ENCODE measurements at regions not wholly inside any gene's neighbourhood (a gene's known extent, or its start where the extent isn't known, plus 50 kb on each side); places are given as distances from the start of the nearest gene placed in this dataset.
"Not testable (repeated sequence)": the region's sequence is repeated elsewhere in the genome, so short reads cannot be mapped to it uniquely, and the experiment has no call there.

DNA sequence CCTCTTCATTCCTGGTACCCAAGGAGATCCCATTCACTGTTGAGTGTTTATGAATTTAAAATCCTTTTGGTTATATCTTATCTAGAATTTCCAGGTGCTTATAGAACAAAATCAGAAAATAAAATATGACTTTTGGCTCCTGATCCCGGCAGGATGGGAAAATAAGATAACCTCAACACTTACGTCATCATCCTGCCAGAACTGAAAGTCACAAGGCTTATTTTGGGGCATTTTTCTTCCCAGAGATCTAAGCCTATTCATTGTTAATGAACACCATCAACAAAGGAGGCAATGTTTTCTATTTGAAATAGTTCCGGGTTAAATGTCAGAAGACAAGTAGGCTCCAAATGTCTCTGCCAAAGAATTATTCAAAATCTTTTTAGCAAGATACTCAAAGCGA, 580.6 kb downstream of the TFAP2A start:
- Histone ChIP-seq H3K4me1 (ENCODE audit: control insufficient read depth, insufficient read depth, low read length, poor library complexity, severe bottlenecking) (no peaks in the 10 kb centered on the region), H3K27me3 (replicated peaks; ENCODE audit: control insufficient read depth, insufficient read depth, low read length, poor library complexity, severe bottlenecking) (no peaks in the 10 kb centered on the region), H3K4me3 (ENCODE audit: insufficient read depth, low read depth, low read length, poor library complexity, severe bottlenecking) (no peak overlapping the region), H3K36me3 (ENCODE audit: control insufficient read depth, insufficient read depth, low read length) (no peaks in the 10 kb centered on the region), H3K27ac (ENCODE audit: insufficient read depth, low read length, poor library complexity, severe bottlenecking) (no peak overlapping the region), H3K9me3 (ENCODE audit: control insufficient read depth, low read length) (no peaks in the 10 kb centered on the region)
- no peak for DNase-seq

DNA sequence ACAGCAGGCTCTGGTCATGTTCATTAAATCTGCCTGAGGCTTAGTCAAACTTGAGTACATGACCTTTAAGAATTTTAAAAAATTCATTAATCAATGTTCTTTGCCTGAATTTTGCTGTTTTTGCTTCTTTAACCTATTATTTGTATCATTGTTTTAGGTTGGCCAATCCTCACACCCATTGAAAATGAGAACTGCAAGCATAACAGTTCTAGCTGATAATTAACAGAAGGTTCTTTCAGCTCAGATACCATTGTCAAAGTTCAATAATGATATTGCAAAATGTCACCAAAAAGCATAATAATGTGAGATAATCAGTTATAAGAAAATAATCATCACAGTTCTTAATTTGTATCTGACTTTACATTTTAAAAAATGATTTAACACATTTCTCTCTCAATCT, 583.1 kb downstream of the TFAP2A start:
- no peaks in the 10 kb centered on the region for H3K4me1 ChIP-seq (ENCODE audit: control insufficient read depth, insufficient read depth, low read length, poor library complexity, severe bottlenecking)
- no peaks in the 10 kb centered on the region for H3K36me3 ChIP-seq (ENCODE audit: control insufficient read depth, insufficient read depth, low read length)
- no peaks in the 10 kb centered on the region for H3K27me3 ChIP-seq (replicated peaks; ENCODE audit: control insufficient read depth, insufficient read depth, low read length, poor library complexity, severe bottlenecking)
- no peak for DNase-seq
- H3K9me3 ChIP-seq (ENCODE audit: control insufficient read depth, low read length), result no peaks in the 10 kb centered on the region
- no peak overlapping the region for H3K4me3 ChIP-seq (ENCODE audit: insufficient read depth, low read depth, low read length, poor library complexity, severe bottlenecking)
- no peak overlapping the region for H3K27ac ChIP-seq (ENCODE audit: insufficient read depth, low read length, poor library complexity, severe bottlenecking)

DNA sequence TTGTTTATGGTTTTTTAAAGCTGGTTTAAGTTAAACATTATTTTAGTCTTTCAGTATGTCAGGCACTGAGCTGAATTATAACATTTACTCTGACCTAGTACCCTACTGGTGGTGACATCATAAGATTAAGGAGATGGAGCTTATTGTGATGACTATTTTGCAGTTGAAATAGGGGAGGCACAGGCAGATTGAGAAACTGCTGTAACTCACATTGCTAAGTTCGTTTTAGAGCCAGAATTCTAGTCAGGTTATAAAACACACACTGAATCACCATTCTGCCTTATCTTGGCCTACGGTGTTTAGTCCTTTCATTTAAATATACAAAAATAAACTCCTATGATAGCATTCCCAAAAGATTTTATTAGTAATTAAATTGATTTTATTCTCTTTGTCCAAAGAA, 584.1 kb downstream of the TFAP2A start:
- H3K36me3 ChIP-seq (ENCODE audit: control insufficient read depth, insufficient read depth, low read length), result no peaks in the 10 kb centered on the region
- no peaks in the 10 kb centered on the region for H3K27me3 ChIP-seq (replicated peaks; ENCODE audit: control insufficient read depth, insufficient read depth, low read length, poor library complexity, severe bottlenecking)
- DNase-seq, result no peak
- H3K4me3 ChIP-seq (ENCODE audit: insufficient read depth, low read depth, low read length, poor library complexity, severe bottlenecking), result no peak overlapping the region
- no peaks in the 10 kb centered on the region for H3K4me1 ChIP-seq (ENCODE audit: control insufficient read depth, insufficient read depth, low read length, poor library complexity, severe bottlenecking)
- H3K9me3 ChIP-seq (ENCODE audit: control insufficient read depth, low read length), result no peaks in the 10 kb centered on the region
- H3K27ac ChIP-seq (ENCODE audit: insufficient read depth, low read length, poor library complexity, severe bottlenecking), result no peak overlapping the region

DNA sequence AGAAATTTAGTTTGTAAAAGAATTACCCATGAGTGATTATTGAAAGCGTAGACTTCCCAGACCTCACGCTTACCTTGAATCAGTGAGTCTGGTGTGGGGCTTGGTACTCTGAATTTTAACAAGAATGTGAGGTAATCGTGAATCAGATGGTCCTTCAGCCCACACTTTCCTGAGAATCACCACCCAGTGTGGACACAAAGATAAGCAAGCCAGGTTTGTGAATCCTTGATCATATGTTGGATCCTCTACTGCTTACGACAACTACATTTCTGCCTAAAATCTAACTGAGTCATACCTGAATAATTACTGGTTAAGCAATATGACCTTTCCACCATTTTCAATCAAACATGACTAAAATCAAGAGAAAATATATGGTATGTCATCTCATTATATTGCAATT, 589.3 kb downstream of the TFAP2A start:
- no peak for DNase-seq
- Histone ChIP-seq H3K9me3 (ENCODE audit: control insufficient read depth, low read length) (no peaks in the 10 kb centered on the region), H3K27me3 (replicated peaks; ENCODE audit: control insufficient read depth, insufficient read depth, low read length, poor library complexity, severe bottlenecking) (no peaks in the 10 kb centered on the region), H3K4me1 (ENCODE audit: control insufficient read depth, insufficient read depth, low read length, poor library complexity, severe bottlenecking) (no peaks in the 10 kb centered on the region), H3K4me3 (ENCODE audit: insufficient read depth, low read depth, low read length, poor library complexity, severe bottlenecking) (no peak overlapping the region), H3K36me3 (ENCODE audit: control insufficient read depth, insufficient read depth, low read length) (no peaks in the 10 kb centered on the region), H3K27ac (ENCODE audit: insufficient read depth, low read length, poor library complexity, severe bottlenecking) (no peak overlapping the region)

DNA sequence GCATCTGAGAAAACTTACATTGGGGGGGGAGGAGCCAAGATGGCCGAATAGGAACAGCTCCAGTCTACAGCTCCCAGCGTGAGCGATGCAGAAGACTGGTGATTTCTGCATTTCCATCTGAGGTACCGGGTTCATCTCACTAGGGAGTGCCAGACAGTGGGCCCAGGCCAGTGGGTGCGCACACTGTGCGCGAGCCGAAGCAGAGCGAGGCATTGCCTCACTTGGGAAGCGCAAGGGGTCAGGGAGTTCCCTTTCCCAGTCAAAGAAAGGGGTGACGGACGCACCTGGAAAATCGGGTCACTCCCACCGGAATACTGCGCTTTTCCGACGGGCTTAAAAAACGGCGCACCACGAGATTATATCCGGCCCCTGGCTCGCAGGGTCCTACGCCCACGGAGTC, 604.1 kb downstream of the TFAP2A start:
- H3K27ac ChIP-seq (ENCODE audit: insufficient read depth, low read length, poor library complexity, severe bottlenecking); H3K27me3 ChIP-seq (replicated peaks; ENCODE audit: control insufficient read depth, insufficient read depth, low read length, poor library complexity, severe bottlenecking); H3K4me3 ChIP-seq (ENCODE audit: insufficient read depth, low read depth, low read length, poor library complexity, severe bottlenecking); H3K9me3 ChIP-seq (ENCODE audit: control insufficient read depth, low read length); H3K4me1 ChIP-seq (ENCODE audit: control insufficient read depth, insufficient read depth, low read length, poor library complexity, severe bottlenecking); H3K36me3 ChIP-seq (ENCODE audit: control insufficient read depth, insufficient read depth, low read length); DNase-seq: not testable (repeated sequence)

DNA sequence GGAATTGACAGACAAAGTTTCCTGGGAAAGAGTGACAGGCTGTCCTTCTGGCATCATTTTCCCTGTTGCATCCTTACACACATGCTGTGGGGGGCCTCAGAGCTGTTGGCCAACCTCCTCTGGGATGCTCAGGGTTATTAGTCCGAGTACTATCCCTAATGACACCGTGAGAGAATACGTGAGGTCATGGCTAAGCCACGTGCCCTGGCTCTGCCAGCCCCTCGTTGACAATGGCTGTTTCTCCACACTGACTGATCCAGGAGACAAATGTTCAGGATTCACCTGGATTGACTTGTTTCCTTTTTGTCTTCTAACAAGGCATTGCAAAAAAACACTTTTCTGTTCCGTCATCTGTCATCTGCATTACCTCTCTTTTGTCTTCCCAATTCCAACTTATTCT, 604.6 kb downstream of the TFAP2A start:
- DNase-seq, result no peak
- no peaks in the 10 kb centered on the region for H3K36me3 ChIP-seq (ENCODE audit: control insufficient read depth, insufficient read depth, low read length)
- H3K4me1 ChIP-seq (ENCODE audit: control insufficient read depth, insufficient read depth, low read length, poor library complexity, severe bottlenecking), result no peaks in the 10 kb centered on the region
- no peaks in the 10 kb centered on the region for H3K27me3 ChIP-seq (replicated peaks; ENCODE audit: control insufficient read depth, insufficient read depth, low read length, poor library complexity, severe bottlenecking)
- H3K27ac ChIP-seq (ENCODE audit: insufficient read depth, low read length, poor library complexity, severe bottlenecking), result no peak overlapping the region
- no peak overlapping the region for H3K4me3 ChIP-seq (ENCODE audit: insufficient read depth, low read depth, low read length, poor library complexity, severe bottlenecking)
- H3K9me3 ChIP-seq (ENCODE audit: control insufficient read depth, low read length), result no peaks in the 10 kb centered on the region

DNA sequence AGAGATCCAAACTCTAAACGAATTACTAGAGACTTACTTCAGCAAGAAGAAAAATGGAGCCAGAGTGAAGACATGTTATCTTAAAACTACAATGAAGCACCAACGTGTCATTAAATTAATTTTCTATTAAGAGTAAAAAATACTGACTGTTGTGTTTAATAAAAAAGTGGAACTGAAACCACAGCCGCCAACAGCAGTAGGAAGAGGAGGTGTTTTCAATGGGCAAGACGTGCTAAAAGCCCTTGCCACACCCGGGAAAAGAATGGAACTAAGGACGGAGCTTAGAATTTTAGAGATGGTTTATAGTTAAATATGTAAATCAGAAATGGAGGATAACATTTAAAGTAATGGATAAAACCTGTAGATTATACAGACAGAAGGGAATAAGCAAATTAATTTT, 608.7 kb downstream of the TFAP2A start:
- Histone ChIP-seq H3K9me3 (ENCODE audit: control insufficient read depth, low read length) (no peaks in the 10 kb centered on the region), H3K4me3 (ENCODE audit: insufficient read depth, low read depth, low read length, poor library complexity, severe bottlenecking) (no peak overlapping the region), H3K27ac (ENCODE audit: insufficient read depth, low read length, poor library complexity, severe bottlenecking) (no peak overlapping the region), H3K36me3 (ENCODE audit: control insufficient read depth, insufficient read depth, low read length) (no peaks in the 10 kb centered on the region), H3K4me1 (ENCODE audit: control insufficient read depth, insufficient read depth, low read length, poor library complexity, severe bottlenecking) (no peaks in the 10 kb centered on the region), H3K27me3 (replicated peaks; ENCODE audit: control insufficient read depth, insufficient read depth, low read length, poor library complexity, severe bottlenecking) (no peaks in the 10 kb centered on the region)
- no peak for DNase-seq

DNA sequence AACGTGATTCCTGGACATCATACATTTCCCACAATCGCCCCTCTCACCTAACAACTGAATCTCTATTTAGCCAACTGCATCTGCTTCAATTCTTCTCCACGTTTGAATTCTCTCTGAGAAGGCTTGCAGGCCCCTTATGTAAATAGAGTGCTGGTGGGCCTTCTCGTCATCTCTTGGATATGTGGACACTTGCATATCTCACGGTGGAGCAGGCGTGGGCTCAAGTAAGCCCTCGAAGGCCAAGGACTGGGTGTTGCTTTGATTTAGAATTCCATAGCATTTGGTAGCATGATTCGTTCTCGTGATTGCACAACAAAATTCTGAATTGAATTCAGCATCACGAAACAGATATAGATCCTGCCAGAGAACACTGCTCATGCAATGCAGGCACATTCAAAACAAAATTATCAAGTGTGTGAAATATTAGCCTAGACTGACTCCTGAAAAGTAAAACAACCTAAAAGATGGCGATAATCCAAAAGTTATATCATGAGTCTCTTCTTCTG, 613.6 kb downstream of the TFAP2A start:
- H3K27ac ChIP-seq (ENCODE audit: insufficient read depth, low read length, poor library complexity, severe bottlenecking), result no peak overlapping the region
- no peaks in the 10 kb centered on the region for H3K4me1 ChIP-seq (ENCODE audit: control insufficient read depth, insufficient read depth, low read length, poor library complexity, severe bottlenecking)
- no peak overlapping the region for H3K4me3 ChIP-seq (ENCODE audit: insufficient read depth, low read depth, low read length, poor library complexity, severe bottlenecking)
- H3K27me3 ChIP-seq (replicated peaks; ENCODE audit: control insufficient read depth, insufficient read depth, low read length, poor library complexity, severe bottlenecking), result no peaks in the 10 kb centered on the region
- no peaks in the 10 kb centered on the region for H3K9me3 ChIP-seq (ENCODE audit: control insufficient read depth, low read length)
- no peaks in the 10 kb centered on the region for H3K36me3 ChIP-seq (ENCODE audit: control insufficient read depth, insufficient read depth, low read length)
- no peak for DNase-seq

DNA sequence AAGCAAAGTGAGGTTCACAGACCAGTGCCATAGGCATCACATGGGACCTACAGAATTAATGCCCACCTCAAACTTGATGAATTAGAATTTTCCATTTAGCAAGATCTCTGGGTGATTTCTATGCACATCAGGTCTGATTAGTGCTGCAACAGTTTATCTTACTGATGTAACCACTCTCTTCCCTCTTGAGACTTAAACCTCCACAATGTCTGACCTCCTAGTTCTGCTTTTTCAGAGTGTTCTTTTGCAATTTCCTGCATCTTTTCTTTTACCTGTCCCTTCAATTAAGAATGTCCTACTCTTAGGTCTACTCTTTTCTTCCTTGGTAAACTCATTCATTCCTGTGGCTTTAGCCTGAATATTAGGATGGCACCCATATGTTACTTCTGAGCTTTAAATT, 615.3 kb downstream of the TFAP2A start:
- no peaks in the 10 kb centered on the region for H3K27me3 ChIP-seq (replicated peaks; ENCODE audit: control insufficient read depth, insufficient read depth, low read length, poor library complexity, severe bottlenecking)
- DNase-seq, result no peak
- H3K4me1 ChIP-seq (ENCODE audit: control insufficient read depth, insufficient read depth, low read length, poor library complexity, severe bottlenecking), result no peaks in the 10 kb centered on the region

DNA sequence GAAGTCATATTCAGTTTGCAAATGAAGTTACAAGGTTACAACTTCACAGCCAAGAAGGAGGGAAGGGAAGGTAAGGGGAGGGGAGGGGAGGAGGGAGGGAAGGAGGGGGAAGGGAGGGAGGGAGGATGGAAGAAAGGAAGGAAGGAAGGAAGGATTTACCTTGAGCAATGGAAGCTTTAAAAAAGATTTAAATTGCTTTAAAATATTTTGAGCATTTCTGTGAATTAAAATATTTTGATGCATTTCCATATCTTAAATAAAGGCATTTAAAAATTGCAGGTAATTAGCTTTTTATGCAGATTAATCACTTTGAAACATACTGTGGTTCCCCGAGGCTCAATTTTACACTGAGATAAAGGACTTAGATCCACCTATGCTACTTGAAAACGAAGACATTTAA, 618.0 kb downstream of the TFAP2A start:
- Histone ChIP-seq H3K36me3 (ENCODE audit: control insufficient read depth, insufficient read depth, low read length) (no peaks in the 10 kb centered on the region), H3K9me3 (ENCODE audit: control insufficient read depth, low read length) (no peaks in the 10 kb centered on the region), H3K4me1 (ENCODE audit: control insufficient read depth, insufficient read depth, low read length, poor library complexity, severe bottlenecking) (no peaks in the 10 kb centered on the region), H3K27ac (ENCODE audit: insufficient read depth, low read length, poor library complexity, severe bottlenecking) (no peak overlapping the region), H3K27me3 (replicated peaks; ENCODE audit: control insufficient read depth, insufficient read depth, low read length, poor library complexity, severe bottlenecking) (no peaks in the 10 kb centered on the region), H3K4me3 (ENCODE audit: insufficient read depth, low read depth, low read length, poor library complexity, severe bottlenecking) (no peak overlapping the region)
- no peak for DNase-seq

More for the DNA sequence above, 615.3 kb downstream of the TFAP2A start:
- Histone ChIP-seq H3K36me3 (ENCODE audit: control insufficient read depth, insufficient read depth, low read length) (no peaks in the 10 kb centered on the region), H3K9me3 (ENCODE audit: control insufficient read depth, low read length) (no peaks in the 10 kb centered on the region), H3K27ac (ENCODE audit: insufficient read depth, low read length, poor library complexity, severe bottlenecking) (no peak overlapping the region), H3K4me3 (ENCODE audit: insufficient read depth, low read depth, low read length, poor library complexity, severe bottlenecking) (no peak overlapping the region)

DNA sequence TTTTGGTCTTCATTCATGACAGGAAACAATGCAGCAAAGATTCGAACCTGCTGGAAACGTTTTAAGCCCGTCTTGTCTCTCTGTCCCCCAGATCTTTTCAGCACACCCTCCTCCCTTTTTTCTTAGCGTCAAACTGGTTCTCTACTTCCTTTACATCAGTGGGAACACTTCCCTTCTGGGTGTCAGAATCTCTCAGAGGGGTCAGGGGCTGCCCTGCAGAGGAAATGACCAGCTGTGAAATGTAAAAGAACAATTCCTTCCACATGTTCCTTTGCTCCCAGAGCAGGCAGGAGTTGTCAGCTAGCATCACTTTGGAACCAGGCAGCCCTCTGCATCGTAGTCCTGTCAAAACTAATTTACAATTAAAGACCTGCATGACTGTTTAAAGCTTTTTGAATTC, 619.0 kb downstream of the TFAP2A start:
- Histone ChIP-seq H3K4me3 (ENCODE audit: insufficient read depth, low read depth, low read length, poor library complexity, severe bottlenecking) (no peak overlapping the region), H3K27ac (ENCODE audit: insufficient read depth, low read length, poor library complexity, severe bottlenecking) (no peak overlapping the region), H3K27me3 (replicated peaks; ENCODE audit: control insufficient read depth, insufficient read depth, low read length, poor library complexity, severe bottlenecking) (no peaks in the 10 kb centered on the region), H3K9me3 (ENCODE audit: control insufficient read depth, low read length) (no peaks in the 10 kb centered on the region), H3K36me3 (ENCODE audit: control insufficient read depth, insufficient read depth, low read length) (no peaks in the 10 kb centered on the region), H3K4me1 (ENCODE audit: control insufficient read depth, insufficient read depth, low read length, poor library complexity, severe bottlenecking) (no peaks in the 10 kb centered on the region)
- no peak for DNase-seq
